Effector memory CD4-positive, alpha-beta T cell (primary cell): ENCODE measurements at regions not wholly inside any gene's neighbourhood (a gene's known extent, or its start where the extent isn't known, plus 50 kb on each side); places are given as distances from the start of the nearest gene placed in this dataset.
"Not testable (repeated sequence)": the region's sequence is repeated elsewhere in the genome, so short reads cannot be mapped to it uniquely, and the experiment has no call there.

Experiments
- DNase-seq, 3 donors: peaks; one replicate each; pipeline ENCODE4 v3.0.0-alpha.2; 2020
- H3K27ac ChIP-seq: 2 replicates; pipeline ENCODE4 v1.7.0; 2013; ENCODE audit warnings: mild to moderate bottlenecking, low read length, moderate library complexity; ENCODE audit not compliant: insufficient read depth, poor library complexity, severe bottlenecking
- H3K27me3 ChIP-seq: replicated peaks from 2 replicates; pipeline ENCODE4 v1.7.0; 2013; ENCODE audit warnings: mild to moderate bottlenecking, low read length; ENCODE audit not compliant: insufficient read depth, control insufficient read depth, poor library complexity, severe bottlenecking
- H3K36me3 ChIP-seq: 2 replicates; pipeline ENCODE4 v1.7.0; 2013; ENCODE audit warnings: mild to moderate bottlenecking, low read length, moderate library complexity; ENCODE audit not compliant: control insufficient read depth, insufficient read depth
- H3K4me1 ChIP-seq: 2 replicates; pipeline ENCODE4 v1.7.0; 2013; ENCODE audit warnings: low read length, mild to moderate bottlenecking; ENCODE audit not compliant: control insufficient read depth, insufficient read depth, poor library complexity, severe bottlenecking
- H3K4me3 ChIP-seq: 2 replicates; pipeline ENCODE4 v1.7.0; 2013; ENCODE audit warnings: low read length, low read depth, mild to moderate bottlenecking; ENCODE audit not compliant: insufficient read depth, poor library complexity, severe bottlenecking
- H3K9me3 ChIP-seq: 2 replicates; pipeline ENCODE4 v1.7.0; 2013; ENCODE audit warnings: mild to moderate bottlenecking, low read length, moderate library complexity; ENCODE audit not compliant: control insufficient read depth

- no peaks in the 10 kb centered on the region for H3K4me1 ChIP-seq
Measured at GRCh38 chr11:8768625-8769333, 86.2 kb downstream of the RPL27A start.

DNA sequence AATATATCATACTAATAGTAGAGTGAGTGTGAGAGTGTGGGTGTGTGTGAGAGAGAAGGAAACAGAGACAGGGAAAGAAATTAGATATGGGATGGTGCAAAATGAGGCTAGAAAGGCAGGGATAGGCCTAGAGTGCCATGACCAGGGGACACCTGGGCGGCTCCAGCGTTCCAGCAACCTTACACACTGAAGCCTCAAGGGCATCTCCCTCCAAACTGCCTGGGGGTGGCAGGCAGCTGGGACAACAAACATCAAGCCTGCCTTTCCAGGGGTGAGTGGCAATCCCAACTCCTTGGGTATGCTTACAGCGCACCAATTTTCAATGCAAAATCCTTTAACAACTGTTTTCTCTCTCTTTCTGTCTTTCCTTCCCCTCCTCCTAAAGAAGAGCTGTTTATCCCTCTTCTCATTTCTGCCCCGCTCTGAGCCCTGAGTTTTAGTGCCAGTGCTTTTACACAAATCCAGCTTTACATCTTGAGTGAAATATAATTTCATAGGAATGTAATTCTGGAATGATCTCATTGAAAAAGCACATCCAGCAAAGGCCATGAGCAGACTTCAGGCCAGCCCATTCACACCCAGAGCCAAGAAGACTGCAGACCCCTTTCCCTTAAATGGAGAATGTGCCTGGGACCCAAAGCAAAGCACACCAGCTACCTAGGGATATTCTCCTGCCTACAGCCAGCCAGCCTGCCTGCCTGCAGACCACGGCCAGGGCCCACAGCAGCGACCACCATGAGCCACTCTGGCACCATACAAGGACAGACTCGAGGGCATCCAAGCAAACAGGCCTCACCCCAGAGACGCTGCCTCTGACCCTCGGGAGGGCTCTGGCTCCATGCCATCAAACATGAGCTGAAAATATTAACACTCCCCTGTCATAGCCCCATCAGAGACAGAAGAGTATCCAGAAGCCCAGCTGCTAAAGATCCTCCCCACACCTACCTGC lies 90.3 kb downstream of the RPL27A start:
- H3K27ac ChIP-seq = no peak overlapping the region
- H3K36me3 ChIP-seq = no peaks in the 10 kb centered on the region
- no peak for DNase-seq
- no peaks in the 10 kb centered on the region for H3K9me3 ChIP-seq
- H3K27me3 ChIP-seq = no peaks in the 10 kb centered on the region
- no peak overlapping the region for H3K4me3 ChIP-seq
- H3K4me1 ChIP-seq = no peaks in the 10 kb centered on the region

More at GRCh38 chr11:8768625-8769333, 86.2 kb downstream of the RPL27A start:
- Histone ChIP-seq H3K27ac (no peak overlapping the region), H3K4me3 (no peak overlapping the region), H3K36me3 (no peaks in the 10 kb centered on the region), H3K9me3 (no peaks in the 10 kb centered on the region), H3K27me3 (no peaks in the 10 kb centered on the region)
- no peak for DNase-seq

- H3K27me3 ChIP-seq = no peaks in the 10 kb centered on the region
- no peak overlapping the region for H3K27ac ChIP-seq
- H3K9me3 ChIP-seq = no peaks in the 10 kb centered on the region
- H3K4me3 ChIP-seq = no peak overlapping the region
- H3K4me1 ChIP-seq = no peaks in the 10 kb centered on the region
- H3K36me3 ChIP-seq = no peaks in the 10 kb centered on the region
- DNase-seq = no peak
Measured at GRCh38 chr11:8773916-8774539, 91.4 kb downstream of the RPL27A start.

- not testable (repeated sequence) for H3K4me3 ChIP-seq, H3K4me1 ChIP-seq, H3K27ac ChIP-seq, DNase-seq, H3K27me3 ChIP-seq, H3K36me3 ChIP-seq, H3K9me3 ChIP-seq
Measured at GRCh38 chr11:8774916-8775315, 92.3 kb downstream of the RPL27A start.

- Histone ChIP-seq H3K4me1 (no peaks in the 10 kb centered on the region), H3K4me3 (no peak overlapping the region), H3K9me3 (no peaks in the 10 kb centered on the region), H3K27ac (no peak overlapping the region), H3K27me3 (no peaks in the 10 kb centered on the region), H3K36me3 (no peaks in the 10 kb centered on the region)
- DNase-seq = no peak
Measured at GRCh38 chr11:8775332-8775731, 92.7 kb downstream of the RPL27A start.

- no peak for DNase-seq
- Histone ChIP-seq H3K27me3 (no peaks in the 10 kb centered on the region), H3K4me3 (no peak overlapping the region), H3K4me1 (no peaks in the 10 kb centered on the region), H3K27ac (no peak overlapping the region), H3K36me3 (no peaks in the 10 kb centered on the region), H3K9me3 (no peaks in the 10 kb centered on the region)
Measured at GRCh38 chr11:8775734-8776133, 93.1 kb downstream of the RPL27A start.

- H3K4me3 ChIP-seq = no peak overlapping the region
- DNase-seq = no peak
- no peaks in the 10 kb centered on the region for H3K27me3 ChIP-seq
- H3K36me3 ChIP-seq = no peaks in the 10 kb centered on the region
- no peak overlapping the region for H3K27ac ChIP-seq
- no peaks in the 10 kb centered on the region for H3K4me1 ChIP-seq
- no peaks in the 10 kb centered on the region for H3K9me3 ChIP-seq
Measured at GRCh38 chr11:8776209-8776608, 93.6 kb downstream of the RPL27A start.

DNA sequence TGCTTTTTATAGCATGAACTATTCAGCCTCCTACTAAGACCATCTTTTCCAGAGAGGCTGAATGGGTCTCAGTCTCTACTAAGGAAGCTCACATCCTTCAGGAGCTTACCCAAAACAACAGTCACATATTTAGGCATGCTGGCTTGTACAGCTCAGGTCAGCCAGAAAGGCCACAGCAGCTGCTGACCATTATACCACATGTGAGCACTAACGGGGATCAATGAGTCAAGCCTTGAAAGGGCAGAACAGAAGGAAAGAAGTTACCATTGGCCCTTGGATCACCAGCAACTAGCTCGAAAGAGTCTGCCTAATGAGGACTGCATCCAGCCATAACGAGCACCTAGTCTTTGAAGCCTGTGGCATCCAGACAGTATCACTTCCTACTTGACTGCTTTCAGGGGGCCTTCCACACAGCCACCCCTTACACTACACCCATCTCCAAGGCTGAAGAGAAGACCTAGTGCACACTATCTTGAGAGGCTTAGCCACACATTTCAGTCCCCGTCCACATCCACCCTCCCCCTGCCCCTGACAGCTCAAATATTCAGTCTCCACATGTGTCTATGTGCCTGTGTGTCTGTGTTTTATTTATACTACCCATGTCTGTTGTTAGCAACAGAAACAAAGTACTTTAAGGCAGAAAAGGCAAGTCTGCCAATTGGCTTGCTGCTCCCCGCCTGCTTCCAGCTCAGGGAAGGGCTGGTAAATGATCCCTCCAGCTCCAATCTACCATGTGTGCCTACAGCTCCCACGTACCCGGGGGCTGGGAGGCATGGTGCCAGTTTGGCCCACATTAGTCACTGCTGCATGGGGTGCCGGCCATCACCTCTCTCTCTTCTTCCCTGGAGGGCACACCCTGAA lies 95.5 kb downstream of the RPL27A start:
- Histone ChIP-seq H3K9me3 (no peaks in the 10 kb centered on the region), H3K4me1 (no peaks in the 10 kb centered on the region), H3K36me3 (no peaks in the 10 kb centered on the region), H3K4me3 (no peak overlapping the region), H3K27ac (no peak overlapping the region), H3K27me3 (no peaks in the 10 kb centered on the region)
- DNase-seq = no peak

GRCh38 chr11:8779107-8779506 lies 96.5 kb downstream of the RPL27A start:
- Histone ChIP-seq H3K27me3 (no peaks in the 10 kb centered on the region), H3K36me3 (no peaks in the 10 kb centered on the region), H3K9me3 (no peaks in the 10 kb centered on the region), H3K4me3 (no peak overlapping the region), H3K4me1 (no peaks in the 10 kb centered on the region), H3K27ac (no peak overlapping the region)
- no peak for DNase-seq
